Uterus (tissue), 2 donors: ENCODE measurements at regions not wholly inside any gene's neighbourhood (a gene's known extent, or its start where the extent isn't known, plus 50 kb on each side); places are given as distances from the start of the nearest gene placed in this dataset.

ENCODE experiments used
- CTCF ChIP-seq, 4 experiments: fragments of 200-600 bp in 2 of 4; fragments of 450-650 bp in 2 of 4; sonication (generic) in 2 of 4; IDR thresholded peaks; one replicate each; pipeline ENCODE4 v1.5.1; 2016 to 2019; ENCODE audit warnings: antibody characterized with exemption in 4 of 4, mild to moderate bottlenecking in 2 of 4, moderate library complexity in 1 of 4
- POLR2A ChIP-seq, 2 donors: fragments of 450-650 bp; IDR thresholded peaks; one replicate each; pipeline ENCODE4 v1.6.1; 2016; ENCODE audit warnings: antibody characterized with exemption in 2 of 2, mild to moderate bottlenecking in 1 of 2, moderate library complexity in 1 of 2

- no peak for TF ChIP-seq CTCF (IDR thresholded peaks at IDR 0.05)
- TF ChIP-seq POLR2A (IDR thresholded peaks at IDR 0.05), result no peak
These were observed 156.7 kb upstream of the TSC22D2 start for GRCh38 chr3:150251187-150252062.
